ENCODE measurements at regions not wholly inside any gene's neighbourhood (a gene's known extent, or its start where the extent isn't known, plus 50 kb on each side); places are given as distances from the start of the nearest gene placed in this dataset.

GRCh38 chr2:12066116-12066515, 319.7 kb downstream of the LPIN1 start:
- no peak for TF ChIP-seq CTCF (IDR thresholded peaks at IDR 0.05; ENCODE audit: extremely low read depth, low read depth, low read length)
- no peak overlapping the region for H3K4me3 ChIP-seq (ENCODE audit: insufficient read depth, low read length)
- no peaks in the 10 kb centered on the region for H3K79me2 ChIP-seq (ENCODE audit: insufficient read depth, low read length)
- H3K27ac ChIP-seq (ENCODE audit: low read depth, low read length), result no peak overlapping the region
- no peaks in the 10 kb centered on the region for H3K36me3 ChIP-seq (ENCODE audit: insufficient read depth, low read length)
- no peak overlapping the region for H2AFZ ChIP-seq (ENCODE audit: low read length)
- H3K4me1 ChIP-seq (ENCODE audit: insufficient read depth, low read length), result peaks cover 2% of the 10 kb centered on the region
- no peak for DNase-seq (ENCODE audit: insufficient read length, low spot score, missing footprints)
- H3K27me3 ChIP-seq (ENCODE audit: insufficient read depth, low read length), result no peaks in the 10 kb centered on the region
- no peak overlapping the region for H3K4me2 ChIP-seq (ENCODE audit: insufficient read depth, low read length)
- H4K20me1 ChIP-seq (ENCODE audit: insufficient read depth, low read length), result no peaks in the 10 kb centered on the region
- no peaks in the 10 kb centered on the region for H3K9me3 ChIP-seq (ENCODE audit: low read depth, low read length)

- peaks cover 2% of the 10 kb centered on the region for H3K4me1 ChIP-seq (ENCODE audit: insufficient read depth, low read length)
- H4K20me1 ChIP-seq (ENCODE audit: insufficient read depth, low read length), result no peaks in the 10 kb centered on the region
- H2AFZ ChIP-seq (ENCODE audit: low read length), result no peak overlapping the region
- no peak overlapping the region for H3K27ac ChIP-seq (ENCODE audit: low read depth, low read length)
- peak; percentile 37 for DNase-seq (ENCODE audit: insufficient read length, low spot score, missing footprints)
- no peaks in the 10 kb centered on the region for H3K9me3 ChIP-seq (ENCODE audit: low read depth, low read length)
- no peaks in the 10 kb centered on the region for H3K27me3 ChIP-seq (ENCODE audit: insufficient read depth, low read length)
- no peaks in the 10 kb centered on the region for H3K36me3 ChIP-seq (ENCODE audit: insufficient read depth, low read length)
- no peaks in the 10 kb centered on the region for H3K79me2 ChIP-seq (ENCODE audit: insufficient read depth, low read length)
- no peak overlapping the region for H3K4me2 ChIP-seq (ENCODE audit: insufficient read depth, low read length)
- TF ChIP-seq CTCF (IDR thresholded peaks at IDR 0.05; ENCODE audit: extremely low read depth, low read depth, low read length), result no peak
- H3K4me3 ChIP-seq (ENCODE audit: insufficient read depth, low read length), result no peak overlapping the region
These were observed 320.6 kb downstream of the LPIN1 start for GRCh38 chr2:12066986-12067385.

DNA sequence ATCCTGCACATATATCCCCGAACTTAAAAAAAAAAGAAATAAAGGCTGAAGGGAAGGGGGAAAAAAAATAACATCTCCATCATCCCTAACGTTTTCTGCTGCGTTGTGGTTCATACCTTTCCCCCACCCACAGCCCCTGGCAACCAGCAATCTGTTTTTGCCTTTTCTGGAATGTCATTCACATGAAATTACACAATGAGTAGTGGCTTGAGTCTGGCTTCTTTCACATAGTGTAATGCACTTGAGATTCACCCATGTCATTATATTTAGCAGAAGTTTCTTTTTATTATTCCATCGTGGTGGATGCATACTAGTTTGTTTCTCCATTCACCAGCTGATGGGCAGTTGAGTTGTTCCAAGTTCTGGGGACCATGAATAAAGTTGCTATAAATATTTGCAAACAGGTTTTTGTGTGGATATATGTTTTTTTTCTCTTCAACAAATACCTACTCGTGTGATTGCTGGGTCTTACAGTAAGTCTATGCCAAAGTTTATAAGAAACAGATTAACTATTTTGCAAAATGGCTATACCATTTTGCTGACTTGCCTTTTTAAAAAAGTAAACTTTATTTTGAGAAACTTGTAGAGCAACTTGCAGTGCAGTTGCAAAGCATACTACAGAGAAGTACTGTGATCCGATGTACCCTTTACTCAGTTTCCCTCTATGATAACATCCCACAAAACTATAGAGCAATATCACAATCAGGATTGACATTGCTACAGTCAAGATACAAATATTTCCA, 322.5 kb downstream of the LPIN1 start:
- no peaks in the 10 kb centered on the region for H3K27me3 ChIP-seq (ENCODE audit: insufficient read depth, low read length)
- no peak overlapping the region for H3K4me3 ChIP-seq (ENCODE audit: insufficient read depth, low read length)
- DNase-seq (ENCODE audit: insufficient read length, low spot score, missing footprints), result no peak
- TF ChIP-seq CTCF (IDR thresholded peaks at IDR 0.05; ENCODE audit: extremely low read depth, low read depth, low read length), result no peak
- H3K36me3 ChIP-seq (ENCODE audit: insufficient read depth, low read length), result no peaks in the 10 kb centered on the region
- no peak overlapping the region for H2AFZ ChIP-seq (ENCODE audit: low read length)
- H3K9me3 ChIP-seq (ENCODE audit: low read depth, low read length), result no peaks in the 10 kb centered on the region
- H3K4me2 ChIP-seq (ENCODE audit: insufficient read depth, low read length), result no peak overlapping the region
- H3K4me1 ChIP-seq (ENCODE audit: insufficient read depth, low read length), result peaks cover 2% of the 10 kb centered on the region
- no peaks in the 10 kb centered on the region for H3K79me2 ChIP-seq (ENCODE audit: insufficient read depth, low read length)
- H4K20me1 ChIP-seq (ENCODE audit: insufficient read depth, low read length), result no peaks in the 10 kb centered on the region
- no peak overlapping the region for H3K27ac ChIP-seq (ENCODE audit: low read depth, low read length)

DNA sequence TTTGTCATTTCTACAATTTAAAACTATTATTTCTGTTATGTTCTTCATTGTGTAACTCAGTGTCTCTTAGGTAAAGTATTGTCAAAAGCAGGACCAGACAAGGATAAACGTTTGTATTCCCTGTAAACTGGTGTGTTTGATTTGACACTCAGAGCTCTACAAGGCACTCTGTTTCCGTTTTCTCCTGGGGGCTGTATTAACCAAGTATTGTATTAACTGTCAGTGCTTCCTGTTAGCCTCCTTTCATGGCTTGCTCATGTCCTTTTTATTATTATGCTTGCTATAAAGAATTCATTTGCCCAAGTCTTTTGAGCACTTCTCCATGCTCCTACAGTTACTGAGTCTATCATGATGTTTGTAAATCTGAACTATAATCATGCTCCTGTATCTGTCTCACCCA, 323.7 kb downstream of the LPIN1 start:
- H3K36me3 ChIP-seq (ENCODE audit: insufficient read depth, low read length), result no peaks in the 10 kb centered on the region
- H3K9me3 ChIP-seq (ENCODE audit: low read depth, low read length), result no peaks in the 10 kb centered on the region
- H3K27ac ChIP-seq (ENCODE audit: low read depth, low read length), result no peak overlapping the region
- H3K4me3 ChIP-seq (ENCODE audit: insufficient read depth, low read length), result no peak overlapping the region
- TF ChIP-seq CTCF (IDR thresholded peaks at IDR 0.05; ENCODE audit: extremely low read depth, low read depth, low read length), result no peak
- no peak overlapping the region for H2AFZ ChIP-seq (ENCODE audit: low read length)
- no peak for DNase-seq (ENCODE audit: insufficient read length, low spot score, missing footprints)
- H3K27me3 ChIP-seq (ENCODE audit: insufficient read depth, low read length), result no peaks in the 10 kb centered on the region
- no peak overlapping the region for H3K4me2 ChIP-seq (ENCODE audit: insufficient read depth, low read length)
- peaks cover 2% of the 10 kb centered on the region for H3K4me1 ChIP-seq (ENCODE audit: insufficient read depth, low read length)
- no peaks in the 10 kb centered on the region for H3K79me2 ChIP-seq (ENCODE audit: insufficient read depth, low read length)
- no peaks in the 10 kb centered on the region for H4K20me1 ChIP-seq (ENCODE audit: insufficient read depth, low read length)
